ENCODE measurements at regions not wholly inside any gene's neighbourhood (a gene's known extent, or its start where the extent isn't known, plus 50 kb on each side); places are given as distances from the start of the nearest gene placed in this dataset.

GRCh38 chr20:39651645-39652325, 689.6 kb downstream of the DHX35 start (continued):
- no peak for TF ChIP-seq TEAD4 (IDR thresholded peaks at IDR 0.05; ENCODE audit: low read depth, low read length)
- no peak for TF ChIP-seq CBX8 (IDR thresholded peaks at IDR 0.05; ENCODE audit: borderline replicate concordance, low read depth, low read length)
- TF ChIP-seq E2F6 (IDR thresholded peaks at IDR 0.05) = no peak
- TF ChIP-seq CHD1 (IDR thresholded peaks at IDR 0.05; ENCODE audit: low read depth, low read length) = no peak
- TF ChIP-seq TAF7 (optimal IDR thresholded peaks at IDR 0.05; ENCODE audit: borderline replicate concordance, low read depth, low read length) = no peak
- no peak for TF ChIP-seq FOSL1 (IDR thresholded peaks at IDR 0.05; ENCODE audit: insufficient read depth, low read depth, low read length)
- TF ChIP-seq RFX5 (IDR thresholded peaks at IDR 0.05; ENCODE audit: borderline replicate concordance, low read depth, low read length) = no peak
- TF ChIP-seq CTBP2 (IDR thresholded peaks at IDR 0.05; ENCODE audit: borderline replicate concordance, insufficient read depth, insufficient read length, low read length) = no peak
- TF ChIP-seq SRF (IDR thresholded peaks at IDR 0.05; ENCODE audit: low read depth, low read length) = no peak
